GM19035 (cell line): ENCODE measurements at regions not wholly inside any gene's neighbourhood (a gene's known extent, or its start where the extent isn't known, plus 50 kb on each side); places are given as distances from the start of the nearest gene placed in this dataset.

Experiments used
- ATAC-seq: cut with Tn5 transposase; IDR thresholded peaks from one replicate; pipeline ENCODE4 v1.9.1; 2021; ENCODE audit not compliant: unreplicated experiment

- no peak for ATAC-seq
Observed at GRCh38 chr14:98293576-98293975, 978.4 kb downstream of the BCL11B start.

- no peak for ATAC-seq
Observed at GRCh38 chr14:98296895-98297294, 975.1 kb downstream of the BCL11B start.

- ATAC-seq, result no peak
Observed at GRCh38 chr14:98297567-98297966, 974.4 kb downstream of the BCL11B start.

GRCh38 chr14:98298481-98299244 is 973.3 kb downstream of the BCL11B start:
- no peak for ATAC-seq

GRCh38 chr14:98301681-98302080 is 970.3 kb downstream of the BCL11B start:
- no peak for ATAC-seq

- ATAC-seq, result no peak
Observed at GRCh38 chr14:98304574-98304973, 967.4 kb downstream of the BCL11B start.

GRCh38 chr14:98309591-98309990 is 962.4 kb downstream of the BCL11B start:
- no peak for ATAC-seq

- no peak for ATAC-seq
Observed at GRCh38 chr14:98312006-98312405, 960.0 kb downstream of the BCL11B start.

GRCh38 chr14:98321841-98322240 is 950.2 kb downstream of the BCL11B start:
- ATAC-seq, result no peak

- no peak for ATAC-seq
Observed at GRCh38 chr14:98323836-98324235, 948.2 kb downstream of the BCL11B start.

- no peak for ATAC-seq
Observed at GRCh38 chr14:98325761-98326160, 946.2 kb downstream of the BCL11B start.

GRCh38 chr14:98328496-98328895 is 943.5 kb downstream of the BCL11B start:
- ATAC-seq, result no peak

- ATAC-seq, result no peak
Observed at GRCh38 chr14:98334186-98334585, 937.8 kb downstream of the BCL11B start.

GRCh38 chr14:98341211-98341610 is 930.8 kb downstream of the BCL11B start:
- ATAC-seq, result no peak

- ATAC-seq, result no peak
Observed at GRCh38 chr14:98345161-98345560, 926.8 kb downstream of the BCL11B start.

- ATAC-seq, result no peak
Observed at GRCh38 chr14:98347686-98348085, 924.3 kb downstream of the BCL11B start.

GRCh38 chr14:98348505-98348904 is 923.5 kb downstream of the BCL11B start:
- no peak for ATAC-seq

- no peak for ATAC-seq
Observed at GRCh38 chr14:98350213-98350612, 921.8 kb downstream of the BCL11B start.

GRCh38 chr14:98364961-98365360 is 907.0 kb downstream of the BCL11B start:
- no peak for ATAC-seq

GRCh38 chr14:98366429-98366828 is 905.6 kb downstream of the BCL11B start:
- ATAC-seq, result no peak

GRCh38 chr14:98368221-98368620 is 903.8 kb downstream of the BCL11B start:
- no peak for ATAC-seq

- ATAC-seq, result no peak
Observed at GRCh38 chr14:98368916-98369315, 903.1 kb downstream of the BCL11B start.

- ATAC-seq, result no peak
Observed at GRCh38 chr14:98369344-98369743, 902.7 kb downstream of the BCL11B start.
